Activated T-cell treated with anti-CD3 and anti-CD28 coated beads, Interleukin-2, amount 50 U/mL, for 48 hours (primary cell): ENCODE measurements at regions not wholly inside any gene's neighbourhood (a gene's known extent, or its start where the extent isn't known, plus 50 kb on each side); places are given as distances from the start of the nearest gene placed in this dataset.
"Not testable (repeated sequence)": the region's sequence is repeated elsewhere in the genome, so short reads cannot be mapped to it uniquely, and the experiment has no call there.

Experiments used
- DNase-seq, 2 experiments: peaks; one replicate each; pipeline ENCODE4 v3.0.0-alpha.2; 2020

- DNase-seq = no peak
Observed at GRCh38 chr3:15903759-15904720, 106.3 kb upstream of the ANKRD28 start.

- no peak for DNase-seq
Observed at GRCh38 chr3:15905041-15905440, 107.3 kb upstream of the ANKRD28 start.

GRCh38 chr3:15907403-15907802 is 109.6 kb upstream of the ANKRD28 start:
- not testable (repeated sequence) for DNase-seq

DNA sequence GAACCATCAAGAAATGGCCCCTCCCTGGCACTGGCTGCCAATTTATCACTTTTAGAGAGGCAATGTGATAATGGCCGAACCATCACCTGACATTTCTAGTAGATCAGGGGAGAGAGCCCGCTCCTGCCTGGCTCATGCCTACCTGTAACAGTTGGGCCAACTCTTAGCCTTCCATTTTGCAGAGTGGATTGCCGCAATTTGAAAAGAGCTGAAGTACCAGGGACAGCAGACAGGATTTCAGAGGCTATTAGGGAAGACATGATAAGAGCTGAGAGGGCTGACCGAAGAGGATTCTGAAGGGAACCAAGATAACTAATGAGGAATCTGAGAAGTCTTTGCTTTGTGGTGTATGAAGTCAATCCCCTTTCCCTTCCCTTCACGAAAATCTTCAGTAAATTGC is 121.2 kb upstream of the ANKRD28 start:
- DNase-seq = no peak

GRCh38 chr3:15919971-15920370 is 122.2 kb upstream of the ANKRD28 start:
- no peak for DNase-seq

DNA sequence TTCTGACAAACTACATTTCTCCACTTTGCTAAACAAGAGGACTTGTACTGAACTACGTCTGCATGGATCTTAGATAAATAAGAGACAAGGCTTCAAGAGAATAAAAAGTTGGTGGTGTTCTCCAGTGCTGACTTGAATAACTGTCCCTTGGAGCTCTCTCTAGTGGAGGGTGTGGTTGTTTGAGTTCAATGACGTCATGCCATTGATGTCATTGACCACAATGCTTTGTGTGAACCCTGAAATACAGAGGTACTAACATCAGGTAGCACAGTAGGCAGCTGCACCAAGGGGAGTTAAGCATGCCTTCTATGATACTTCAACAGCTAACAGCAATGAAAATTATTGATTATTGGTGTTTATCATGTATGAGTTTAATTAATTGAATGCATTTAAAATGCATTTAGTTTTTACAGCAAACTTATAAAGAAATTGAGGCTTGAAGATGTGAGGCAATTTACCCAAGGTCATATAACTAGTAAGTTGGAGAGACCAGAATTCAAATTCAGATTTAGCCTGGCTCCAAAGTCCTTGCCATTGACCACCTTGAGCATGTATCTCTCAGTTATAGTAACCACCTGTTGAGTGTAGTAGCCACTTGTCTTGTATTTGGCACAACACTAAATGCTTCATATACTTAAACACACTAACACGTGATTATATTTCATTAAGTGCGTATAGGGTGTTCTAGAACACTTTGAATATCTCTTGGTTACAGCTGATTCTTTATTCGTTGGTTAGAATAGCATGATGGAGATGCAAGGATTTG is 126.0 kb upstream of the ANKRD28 start:
- no peak for DNase-seq

DNA sequence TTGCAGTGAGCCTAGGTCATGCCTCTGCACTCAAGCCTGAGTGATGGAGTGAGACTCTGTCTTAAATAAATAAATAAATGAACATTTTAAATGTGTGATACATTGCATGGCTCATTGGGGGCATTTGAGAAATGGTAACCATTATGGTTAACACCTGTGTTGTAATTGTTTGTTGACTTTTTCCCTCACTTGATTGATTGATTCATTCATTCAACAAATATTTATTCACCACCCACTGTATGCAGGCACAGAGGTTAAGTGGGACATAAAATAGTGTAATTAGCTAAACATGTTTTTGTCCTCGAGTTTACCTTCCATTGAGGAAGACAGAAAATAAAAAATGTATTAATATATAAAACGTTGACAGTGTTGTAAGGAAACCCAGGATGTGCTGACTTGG is 127.1 kb upstream of the ANKRD28 start:
- no peak for DNase-seq

DNA sequence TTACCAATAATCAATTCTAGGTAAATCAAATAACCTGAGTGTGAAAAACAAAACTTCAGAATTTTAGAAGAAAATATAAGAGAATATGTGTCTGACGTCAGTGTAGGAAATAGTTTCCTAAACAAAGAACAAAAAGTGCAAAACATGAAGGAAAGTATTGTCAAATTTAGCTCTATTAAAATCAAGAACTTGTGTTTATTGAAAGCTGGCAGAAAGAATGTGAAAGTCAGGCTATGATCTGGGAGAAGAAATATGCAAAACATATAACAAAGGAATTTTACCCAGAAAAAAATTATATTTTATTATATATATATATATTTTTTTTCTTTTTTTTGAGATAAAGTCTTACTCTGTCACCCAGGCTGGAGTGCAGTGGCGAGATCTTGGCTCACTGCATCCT is 129.1 kb upstream of the ANKRD28 start:
- DNase-seq = no peak

DNA sequence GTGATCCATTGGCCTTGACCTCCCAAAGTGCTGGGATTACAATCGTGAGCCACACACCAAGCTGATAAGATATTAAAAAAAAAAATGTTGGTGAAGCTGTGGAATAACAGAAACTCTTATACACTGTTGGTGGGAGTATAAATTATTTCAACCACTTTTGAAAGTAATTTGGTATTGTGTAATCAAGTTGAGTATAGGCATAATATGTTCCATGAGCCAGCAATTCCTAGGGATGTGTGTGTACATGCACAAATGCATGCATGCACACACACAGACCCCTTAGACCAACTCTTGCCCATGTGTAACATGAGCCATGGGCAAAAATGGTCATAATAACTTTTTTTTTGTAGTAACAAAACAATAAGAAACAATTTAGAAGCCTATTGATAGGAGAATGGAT is 130.2 kb upstream of the ANKRD28 start:
- no peak for DNase-seq

DNA sequence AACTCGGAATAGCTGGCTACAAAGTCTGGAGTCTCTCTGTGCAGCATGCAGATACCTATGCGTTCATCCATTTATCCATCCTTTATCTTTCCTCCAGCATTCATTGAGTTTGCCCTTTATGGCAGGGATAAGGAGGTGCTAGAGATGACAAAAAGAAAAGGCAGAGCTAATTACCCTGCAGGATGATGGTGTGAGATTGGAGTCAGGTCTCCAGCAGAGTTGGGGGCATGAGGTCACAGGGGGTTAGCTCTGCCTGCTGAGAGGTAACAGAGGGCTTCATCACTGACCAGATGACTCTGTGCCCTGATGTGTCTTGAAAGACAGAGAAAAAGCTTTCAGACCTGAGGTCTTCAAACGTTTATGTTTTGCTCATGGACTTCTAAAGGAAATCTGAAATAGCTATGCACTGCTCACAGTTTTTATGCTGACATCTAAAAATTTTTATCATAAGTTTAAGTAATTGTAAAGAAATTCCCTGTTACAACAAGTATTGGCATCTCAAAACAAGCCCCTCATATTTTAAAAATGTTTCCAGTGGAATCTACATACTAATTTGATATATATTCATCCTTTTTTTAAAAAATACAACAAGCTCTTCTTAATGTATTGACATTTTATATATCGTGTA is 132.3 kb upstream of the ANKRD28 start:
- no peak for DNase-seq

DNA sequence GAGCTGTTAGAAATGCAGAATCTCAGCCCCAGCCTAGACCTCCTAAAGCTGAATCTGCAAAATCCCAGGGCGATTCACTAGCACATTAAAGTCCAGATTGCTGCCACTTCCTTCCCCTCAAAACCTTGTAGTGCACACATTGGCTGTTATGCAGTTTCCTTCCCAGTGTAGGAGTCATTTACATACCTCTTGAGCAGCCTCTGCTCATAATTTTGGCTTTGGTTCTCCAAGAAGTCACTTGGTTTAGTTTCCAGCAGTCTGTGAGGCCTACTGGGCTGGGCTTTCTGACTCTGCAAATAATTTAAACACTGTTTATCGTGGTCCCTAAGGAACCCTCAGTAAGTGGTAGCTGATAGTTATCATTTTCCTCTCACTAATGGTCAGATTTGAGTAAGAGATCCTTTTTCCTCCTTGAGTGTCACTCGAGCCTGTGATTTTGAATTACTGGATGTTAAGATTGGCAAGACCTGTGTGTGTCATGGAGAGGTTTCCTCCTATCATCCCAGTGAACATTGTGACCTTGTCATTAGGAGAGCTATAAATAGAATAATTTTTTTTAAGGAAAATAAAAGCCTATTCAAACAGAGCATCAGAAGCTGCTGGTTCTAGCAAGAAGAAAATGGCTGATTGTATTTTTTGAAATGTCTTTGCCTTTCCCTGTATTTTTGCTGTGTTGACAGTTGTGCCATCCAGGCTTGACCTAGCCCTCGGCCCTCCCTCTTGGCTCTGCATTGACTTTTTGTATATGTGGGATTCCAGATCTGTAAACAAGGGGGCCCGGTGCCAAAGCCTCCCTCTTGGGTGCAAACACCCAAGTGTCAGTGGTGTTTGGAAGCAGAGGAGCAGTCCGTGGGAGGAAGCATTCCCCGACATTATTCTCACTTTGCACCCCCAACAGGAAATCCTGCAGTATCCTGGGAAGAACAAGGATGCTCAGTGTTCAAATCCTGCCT is 134.8 kb upstream of the ANKRD28 start:
- no peak for DNase-seq

DNA sequence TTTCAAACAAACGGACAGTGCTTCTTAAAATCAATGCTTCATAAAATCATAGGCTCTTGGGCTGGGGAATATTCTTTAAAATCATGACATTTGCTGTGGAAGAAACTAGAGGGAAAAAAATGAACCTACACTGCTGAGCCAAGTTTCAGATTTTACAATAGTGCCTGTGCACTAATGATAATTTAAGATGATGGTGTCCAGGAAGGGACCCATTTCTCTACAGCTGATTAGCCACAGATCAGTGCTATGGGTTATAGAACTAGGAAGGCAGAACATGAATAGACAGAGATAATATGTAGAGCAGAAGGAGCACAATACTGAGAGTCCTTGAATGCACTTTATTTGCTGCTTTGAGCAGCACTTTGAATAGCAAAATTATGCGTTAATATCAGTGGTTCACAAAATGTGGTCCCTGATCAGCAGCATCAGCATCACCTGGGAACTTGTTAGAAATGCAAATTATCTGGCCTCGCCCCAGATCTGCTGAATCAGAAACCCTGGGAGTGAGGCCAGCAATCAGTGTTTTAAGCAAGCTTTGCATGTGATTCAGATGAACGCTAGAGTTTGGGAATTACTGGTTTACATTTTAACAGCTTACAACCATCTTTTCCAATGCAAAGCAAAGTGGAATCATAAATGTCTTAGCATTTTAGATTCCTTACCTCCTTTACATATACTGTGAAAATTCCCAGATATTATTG is 135.8 kb upstream of the ANKRD28 start:
- DNase-seq = no peak

DNA sequence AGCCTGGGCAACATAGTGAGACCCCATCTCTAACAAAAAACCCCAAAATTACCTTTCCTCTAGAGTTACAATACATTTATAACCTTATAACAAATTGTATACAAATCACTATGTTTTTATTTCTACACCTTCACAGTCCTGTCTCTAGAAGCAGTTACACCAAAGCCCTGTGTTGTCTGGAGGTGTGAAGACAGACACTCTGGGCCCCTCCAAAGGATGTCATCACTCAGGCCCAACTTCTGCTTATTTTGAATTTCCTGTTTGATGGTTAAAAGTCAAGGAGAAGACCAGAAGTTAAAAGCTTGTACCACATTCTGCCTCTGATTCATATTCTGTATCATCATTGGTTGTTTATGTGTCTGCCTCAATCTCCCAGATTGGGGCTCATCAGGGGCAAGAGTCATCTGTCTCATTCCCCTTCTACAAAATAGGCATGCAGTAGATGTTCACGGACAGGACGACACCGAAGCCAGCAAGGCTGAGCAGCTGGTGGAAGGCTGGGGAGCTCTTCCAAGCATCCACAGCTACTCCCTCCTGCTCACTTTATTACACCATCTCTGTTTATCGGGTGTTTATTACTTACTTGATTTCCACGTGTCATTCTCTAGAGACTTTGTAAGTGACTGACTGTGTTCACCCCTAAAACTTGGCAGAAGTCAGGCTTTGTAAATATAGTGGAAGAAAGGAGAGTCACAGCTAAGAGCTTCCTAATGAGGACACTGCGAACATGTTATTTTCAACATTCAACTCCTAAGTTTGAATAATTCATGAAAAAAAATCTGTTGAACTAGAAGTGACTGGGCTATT is 136.8 kb upstream of the ANKRD28 start:
- no peak for DNase-seq

DNA sequence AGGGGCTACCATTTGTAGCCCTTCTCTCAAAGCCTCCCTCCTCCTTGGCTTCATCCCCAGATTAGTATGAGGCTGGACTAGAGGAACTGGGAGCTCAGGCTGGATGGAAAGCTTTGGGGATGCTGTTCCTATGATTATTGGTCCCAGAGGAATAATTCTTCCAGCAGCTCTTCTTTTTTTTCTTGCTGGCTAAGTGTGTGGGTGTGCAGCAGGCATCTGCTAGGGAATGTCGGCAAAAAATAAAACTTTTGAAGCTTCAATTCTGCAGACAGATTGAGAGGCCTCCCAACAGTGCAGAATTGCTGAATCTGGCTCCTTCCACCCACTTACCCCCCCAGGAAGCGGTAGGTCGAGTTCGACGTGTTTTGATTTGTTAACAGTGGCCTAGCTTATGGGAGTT is 138.5 kb upstream of the ANKRD28 start:
- no peak for DNase-seq

DNA sequence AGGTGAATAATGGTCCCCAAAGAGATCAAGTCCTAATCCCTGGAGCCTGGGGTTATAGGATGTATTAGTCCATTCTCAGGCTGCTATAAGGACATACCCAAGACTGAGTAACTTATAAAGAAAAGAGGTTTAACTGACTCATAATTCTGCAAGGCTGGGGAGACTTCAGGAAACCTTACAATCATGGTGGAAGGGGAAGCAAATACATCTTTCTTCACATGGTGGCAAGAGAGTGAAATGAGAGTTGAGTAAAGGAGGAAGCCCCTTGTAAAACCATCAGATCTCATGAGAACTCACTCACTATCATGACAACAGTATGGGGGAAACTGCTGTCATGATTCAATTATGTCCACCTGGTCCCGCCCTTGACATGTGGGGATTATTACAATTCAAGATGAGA is 142.9 kb upstream of the ANKRD28 start:
- no peak for DNase-seq

- DNase-seq = not testable (repeated sequence)
Observed at GRCh38 chr3:15941457-15941856, 143.7 kb upstream of the ANKRD28 start.

DNA sequence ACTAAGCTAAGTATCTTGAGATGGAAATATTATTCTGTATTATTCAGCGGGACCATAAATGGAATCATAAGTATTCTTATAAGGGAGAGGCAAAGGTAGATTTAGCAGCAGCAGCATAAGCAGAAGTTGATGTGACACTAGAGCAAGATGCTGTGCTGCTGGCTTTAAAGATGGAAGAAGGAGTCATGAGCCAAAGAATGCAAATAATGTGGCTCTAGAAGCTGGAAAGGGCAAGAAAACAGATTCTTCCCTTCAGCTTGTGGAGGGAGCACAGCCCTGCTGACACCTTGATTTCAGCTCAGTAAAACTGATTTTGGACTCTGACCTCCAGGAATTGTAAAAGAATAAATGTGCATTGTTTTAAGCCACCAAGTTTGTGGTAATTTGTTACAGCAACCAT is 144.2 kb upstream of the ANKRD28 start:
- DNase-seq = no peak

- no peak for DNase-seq
Observed at GRCh38 chr3:15942462-15942861, 144.7 kb upstream of the ANKRD28 start.

DNA sequence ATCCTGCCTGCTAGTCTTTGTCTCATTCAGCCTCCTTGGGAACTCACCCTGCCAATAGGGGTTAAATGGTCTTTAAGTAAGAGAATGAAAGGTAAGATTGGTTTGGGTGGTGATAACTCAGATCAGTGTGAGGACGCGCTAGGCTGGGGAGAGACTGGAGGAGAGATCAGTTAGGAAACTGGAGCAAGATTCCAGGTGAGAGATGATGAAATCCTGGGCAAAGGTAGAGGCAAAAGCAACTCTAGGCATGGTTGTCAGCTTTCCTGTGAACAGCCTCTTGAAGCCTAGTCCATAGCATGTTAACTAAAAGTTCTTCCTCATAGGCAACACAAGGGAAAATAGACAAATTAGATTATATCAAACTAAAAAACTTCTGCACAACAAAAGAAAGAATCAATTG is 145.2 kb upstream of the ANKRD28 start:
- no peak for DNase-seq

DNA sequence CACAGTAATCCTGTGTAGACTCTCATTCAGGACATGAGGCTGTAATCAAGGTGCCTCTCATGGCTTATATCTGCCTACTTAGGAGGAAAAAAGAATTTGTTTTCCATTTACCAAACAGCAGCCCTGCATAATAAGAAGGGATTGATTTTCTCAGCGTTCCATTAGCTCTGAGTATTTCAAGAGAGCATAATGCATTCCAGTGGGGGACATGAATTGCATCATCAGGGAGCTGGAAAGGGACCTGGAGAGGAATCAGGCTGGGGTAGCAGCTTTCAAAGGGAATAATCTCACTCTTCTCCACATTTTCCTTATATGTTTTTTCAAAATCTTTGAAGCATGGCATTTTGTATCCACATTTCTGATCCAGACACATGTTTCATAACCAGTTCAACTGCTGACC is 150.6 kb upstream of the ANKRD28 start:
- DNase-seq = no peak
